Mucosa of descending colon (tissue), 3 donors: ENCODE measurements at regions not wholly inside any gene's neighbourhood (a gene's known extent, or its start where the extent isn't known, plus 50 kb on each side); places are given as distances from the start of the nearest gene placed in this dataset.
A peak's percentile ranks its signal among the peaks of the same experiment; 100 is the strongest.
"Not testable (repeated sequence)": the region's sequence is repeated elsewhere in the genome, so short reads cannot be mapped to it uniquely, and the experiment has no call there.

ENCODE experiments used
- ATAC-seq: fragments of 200-7000 bp; cut with Tn5 transposase; one replicate; pipeline ENCODE4 v1.9.1; 2020; ENCODE audit warnings: mild to moderate bottlenecking, moderate library complexity
- DNase-seq, 3 donors: peaks; one replicate each; pipeline ENCODE4 v3.0.0-alpha.2; 2020
- H3K36me3 ChIP-seq: fragments of 200-600 bp; one replicate; pipeline ENCODE4 v1.8.0; 2021; ENCODE audit warnings: low read depth, mild to moderate bottlenecking
- H3K4me1 ChIP-seq: fragments of 200-600 bp; one replicate; pipeline ENCODE4 v1.8.0; 2021; ENCODE audit warnings: low read depth, mild to moderate bottlenecking
- H3K4me3 ChIP-seq: fragments of 200-600 bp; one replicate; pipeline ENCODE4 v1.8.0; 2021; ENCODE audit warnings: mild to moderate bottlenecking
- H3K9me3 ChIP-seq: fragments of 200-600 bp; one replicate; pipeline ENCODE4 v1.8.0; 2021; ENCODE audit warnings: mild to moderate bottlenecking
- CTCF ChIP-seq: fragments of 200-600 bp; IDR thresholded peaks from one replicate; pipeline ENCODE4 v1.8.0; 2022; ENCODE audit warnings: antibody characterized with exemption, mild to moderate bottlenecking
- intact Hi-C, 2 donors: fragments of 100-400 bp; cut with DNase I in 1 of 2; cut with micrococcal nuclease in 1 of 2; formaldehyde crosslinking; loops; one replicate each; pipeline versions ENCODE4 v1.11.0 to v1.11.1; 2022; cut with DNase I, micrococcal nuclease
- donor health status: DM: no; HTN: no; CAD: no; lungs with moderate emphysema.
- donor health status: DM: no; HTN: no; CAD: no.
- donor health status: DM: no; HTN: yes; CAD: no.

DNA sequence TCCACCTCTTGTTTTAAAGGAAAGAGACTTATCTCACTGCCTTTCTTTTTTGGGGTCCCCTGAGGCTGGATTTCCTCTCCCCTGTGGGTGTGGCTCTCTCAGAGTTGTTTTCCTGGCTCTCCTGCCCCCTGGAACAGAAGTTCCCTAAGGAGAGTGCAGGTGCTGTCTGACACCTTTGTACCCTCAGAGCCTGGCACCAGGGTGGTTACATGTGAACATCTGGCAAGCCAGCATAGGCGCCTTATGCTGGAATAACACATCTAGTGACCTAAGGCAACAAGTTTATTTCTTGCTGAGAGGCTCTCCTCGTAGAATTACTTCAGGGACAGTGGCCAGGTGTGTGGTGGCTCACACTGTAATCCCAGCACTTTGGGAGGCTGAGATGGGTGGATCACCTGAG, 172.9 kb upstream of the PTCH1 start:
- peak in 1 of 3 donors; percentile 19 for DNase-seq
- peak; percentile 79 for ATAC-seq
- intact Hi-C loops: no loop called here
- no peak overlapping the region for H3K4me3 ChIP-seq
- no peaks in the 10 kb centered on the region for H3K9me3 ChIP-seq
- TF ChIP-seq CTCF: no peak
- no peaks in the 10 kb centered on the region for H3K36me3 ChIP-seq
- no peaks in the 10 kb centered on the region for H3K4me1 ChIP-seq

DNA sequence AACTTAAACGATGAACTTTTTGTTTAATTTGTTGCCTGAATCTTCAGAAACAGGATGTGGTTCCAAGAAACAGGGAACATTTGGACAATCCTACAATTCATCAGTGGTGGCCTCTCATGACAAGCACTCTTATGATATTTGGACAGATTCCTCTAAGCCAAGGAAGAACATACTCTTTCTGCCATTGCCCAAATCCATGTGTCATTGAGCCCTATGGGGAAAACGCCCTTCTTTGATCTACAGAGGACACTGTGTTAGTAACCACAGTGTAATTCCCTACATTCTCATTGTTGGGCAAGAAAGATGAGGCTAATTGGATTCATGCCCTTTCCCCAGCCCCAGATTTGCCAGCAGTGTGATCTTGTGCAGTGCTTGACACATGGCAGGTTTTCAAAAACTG, 167.7 kb upstream of the PTCH1 start:
- DNase-seq (no peak), ATAC-seq (no peak)
- Histone ChIP-seq H3K4me3 (no peak overlapping the region), H3K36me3 (no peaks in the 10 kb centered on the region), H3K9me3 (no peaks in the 10 kb centered on the region), H3K4me1 (no peaks in the 10 kb centered on the region)
- TF ChIP-seq CTCF: no peak
- intact Hi-C loops: no loop called here

- H3K36me3 ChIP-seq, ATAC-seq, H3K4me3 ChIP-seq, H3K4me1 ChIP-seq, H3K9me3 ChIP-seq, DNase-seq, intact Hi-C loops: not testable (repeated sequence)
These were observed 163.5 kb upstream of the PTCH1 start for GRCh38 chr9:95680306-95680705.

GRCh38 chr9:95679874-95680273, 163.1 kb upstream of the PTCH1 start:
- Histone ChIP-seq H3K36me3 (no peaks in the 10 kb centered on the region), H3K4me1 (no peaks in the 10 kb centered on the region), H3K9me3 (no peaks in the 10 kb centered on the region), H3K4me3 (no peak overlapping the region)
- no peak for TF ChIP-seq CTCF
- ATAC-seq (no peak), DNase-seq (no peak)
- intact Hi-C loops: no loop called here

DNA sequence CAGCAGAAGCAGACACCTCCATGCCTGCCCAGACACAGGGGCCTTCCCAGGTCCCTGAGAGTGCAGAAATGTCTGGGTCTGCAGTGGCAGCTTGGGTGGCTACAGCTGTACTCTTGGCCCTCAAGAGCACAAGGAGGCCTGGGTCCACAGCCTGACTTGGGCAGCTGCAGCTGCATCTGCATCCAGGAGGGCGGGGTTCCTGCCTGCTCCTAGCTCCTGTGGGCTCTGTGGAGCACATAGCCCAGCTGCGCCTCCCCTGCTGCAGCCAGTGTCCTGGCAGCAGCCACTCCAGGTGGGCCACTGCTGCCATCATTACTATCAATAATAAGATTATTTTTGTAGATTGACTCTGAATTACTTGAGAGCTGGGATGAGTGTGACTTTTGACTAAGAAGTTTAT, 162.0 kb upstream of the PTCH1 start:
- intact Hi-C loops: no loop called here
- no peak for TF ChIP-seq CTCF
- no peak for DNase-seq
- no peaks in the 10 kb centered on the region for H3K4me1 ChIP-seq
- no peak for ATAC-seq
- H3K9me3 ChIP-seq: no peaks in the 10 kb centered on the region
- H3K36me3 ChIP-seq: no peaks in the 10 kb centered on the region
- H3K4me3 ChIP-seq: no peak overlapping the region

DNA sequence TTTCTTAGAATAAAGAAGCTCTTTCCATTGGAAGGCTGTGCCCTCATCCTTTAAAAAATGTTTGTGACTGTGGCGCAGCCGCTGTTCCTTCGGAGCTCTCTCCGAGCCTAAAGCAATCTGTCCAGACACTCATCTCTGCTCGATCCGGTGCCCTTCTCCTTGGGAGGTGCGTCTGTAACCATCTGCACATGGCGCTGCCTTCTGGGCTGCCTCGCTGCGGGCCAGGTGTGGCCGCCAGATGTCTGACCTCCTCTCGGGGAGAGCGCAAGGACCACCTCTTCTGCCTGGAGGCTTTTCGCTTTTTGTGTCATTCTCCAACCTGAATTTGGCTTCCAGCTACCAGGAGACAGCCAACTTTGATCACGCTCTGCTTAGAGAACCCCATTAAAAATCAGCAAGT, 153.4 kb upstream of the PTCH1 start:
- Histone ChIP-seq H3K4me3 (no peak overlapping the region), H3K36me3 (no peaks in the 10 kb centered on the region), H3K9me3 (no peaks in the 10 kb centered on the region), H3K4me1 (no peaks in the 10 kb centered on the region)
- TF ChIP-seq CTCF: no peak
- no peak for DNase-seq
- no peak for ATAC-seq
- intact Hi-C loops: no loop called here
